Body of pancreas (tissue), 4 donors: ENCODE measurements at regions not wholly inside any gene's neighbourhood (a gene's known extent, or its start where the extent isn't known, plus 50 kb on each side); places are given as distances from the start of the nearest gene placed in this dataset.

Experiments used
- ATAC-seq: fragments of 150-250 bp; one replicate; pipeline ENCODE4 v1.9.1; 2016
- DNase-seq, 4 donors: peaks; one replicate each; pipeline ENCODE4 v3.0.0-alpha.2; 2019
- H3K27ac ChIP-seq, 4 donors: fragments of 200-600 bp; sonication (generic); 1 replicate in 3 of 4; 2 replicates in 1 of 4; pipeline versions ENCODE4 v1.5.1 to v1.6.1; 2016 to 2019; ENCODE audit warnings: mild to moderate bottlenecking in 1 of 4, mixed read lengths in 1 of 4, moderate library complexity in 1 of 4
- H3K27me3 ChIP-seq, 2 donors: fragments of 200-600 bp; sonication (generic); one replicate each; pipeline ENCODE4 v1.6.0; 2016; ENCODE audit warnings: mild to moderate bottlenecking in 1 of 2
- H3K36me3 ChIP-seq, 2 donors: fragments of 200-600 bp; sonication (generic); replicated peaks in 1 of 2; 2 replicates each; pipeline ENCODE4 v1.5.1; 2016; ENCODE audit warnings: low read depth in 2 of 2; ENCODE audit not compliant: insufficient read depth in 1 of 2
- H3K4me1 ChIP-seq: fragments of 200-600 bp; sonication (generic); one replicate; pipeline ENCODE4 v1.6.0; 2016
- H3K4me3 ChIP-seq, 2 donors: fragments of 200-600 bp; sonication (generic); 1 replicate in 1 of 2; 2 replicates in 1 of 2; pipeline ENCODE4 v1.5.1; 2016 to 2019
- H3K9me3 ChIP-seq, 3 donors: fragments of 200-600 bp; sonication (generic); 1 replicate in 2 of 3; 2 replicates in 1 of 3; pipeline ENCODE4 v1.5.1; 2016
- CTCF ChIP-seq, 7 experiments: fragments of 450-650 bp in 4 of 7; fragments of 200-600 bp in 3 of 7; sonication (generic) in 3 of 7; IDR thresholded peaks; one replicate each; pipeline ENCODE4 v1.5.1; 2016 to 2019; ENCODE audit warnings: antibody characterized with exemption in 7 of 7
- POLR2A ChIP-seq, 3 donors: fragments of 450-650 bp; IDR thresholded peaks; one replicate each; pipeline ENCODE4 v1.6.1; 2016; ENCODE audit warnings: antibody characterized with exemption in 3 of 3, mild to moderate bottlenecking in 2 of 3
- WGBS, 2 donors: methylation state at CpG; one replicate each; pipeline ENCODE4 v1.1.5; 2017; 5-methylcytosine and 5-hydroxymethylcytosine counted together
- intact Hi-C: fragments of 100-400 bp; cut with DNase I; formaldehyde crosslinking; loops from one replicate; pipeline ENCODE4 v1.15.1; 2023

DNA sequence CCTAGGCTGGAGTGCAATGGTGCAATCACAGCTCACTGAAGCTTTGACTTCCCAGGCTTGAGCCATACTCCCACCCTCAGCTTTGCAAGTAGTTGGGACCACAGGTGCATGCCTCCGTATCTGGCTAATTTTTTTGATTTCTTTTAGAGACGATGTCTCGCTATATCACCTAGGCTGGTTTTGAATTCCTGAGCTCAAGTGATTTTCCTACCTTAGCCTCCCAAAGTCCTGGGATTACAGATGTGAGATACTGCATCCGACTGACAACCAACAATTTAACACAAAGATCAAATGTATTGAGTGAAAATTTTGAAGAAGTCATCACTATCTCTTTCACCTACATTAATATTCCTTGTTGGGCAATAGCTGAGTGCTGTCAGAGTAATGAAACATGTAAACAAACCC, 181.6 kb downstream of the MYCN start:
- intact Hi-C loops = no loop called here
- TF ChIP-seq POLR2A (IDR thresholded peaks at IDR 0.05) (no peak), CTCF (IDR thresholded peaks at IDR 0.05) (no peak)
- DNase-seq (no peak), ATAC-seq (no peak)
- Histone ChIP-seq H3K27ac (no peak overlapping the region), H3K36me3 (no peaks in the 10 kb centered on the region), H3K4me1 (no peaks in the 10 kb centered on the region), H3K9me3 (no peaks in the 10 kb centered on the region), H3K4me3 (no peak overlapping the region), H3K27me3 (no peaks in the 10 kb centered on the region)
- 86 to 91% methylated on average over 4 of the region's 4 CpGs for WGBS, 2 donors

- intact Hi-C loops = no loop called here
- no peak overlapping the region for H3K27ac ChIP-seq
- no peaks in the 10 kb centered on the region for H3K9me3 ChIP-seq
- no peak overlapping the region for H3K4me3 ChIP-seq
- DNase-seq (no peak), ATAC-seq (no peak)
- H3K4me1 ChIP-seq = no peaks in the 10 kb centered on the region
- H3K27me3 ChIP-seq = no peaks in the 10 kb centered on the region
- WGBS, 2 donors = 83 to 90% methylated on average over 7 of the region's 7 CpGs
- H3K36me3 ChIP-seq = no peaks in the 10 kb centered on the region
- TF ChIP-seq POLR2A (IDR thresholded peaks at IDR 0.05) = no peak
- TF ChIP-seq CTCF (IDR thresholded peaks at IDR 0.05) = no peak
Measured at GRCh38 chr2:16121231-16121985, 181.1 kb downstream of the MYCN start.

- intact Hi-C loops = no loop called here
- DNase-seq = no peak
- no peak for ATAC-seq
- Histone ChIP-seq H3K4me3 (no peak overlapping the region), H3K4me1 (no peaks in the 10 kb centered on the region), H3K9me3 (no peaks in the 10 kb centered on the region), H3K27ac (no peak overlapping the region), H3K36me3 (no peaks in the 10 kb centered on the region), H3K27me3 (no peaks in the 10 kb centered on the region)
- TF ChIP-seq POLR2A (IDR thresholded peaks at IDR 0.05) (no peak), CTCF (IDR thresholded peaks at IDR 0.05) (no peak)
Measured at GRCh38 chr2:16120591-16121180, 180.3 kb downstream of the MYCN start.

- WGBS, 2 donors = 93 to 94% methylated on average over 3 of the region's 3 CpGs
- Histone ChIP-seq H3K4me3 (no peak overlapping the region), H3K4me1 (no peaks in the 10 kb centered on the region), H3K9me3 (no peaks in the 10 kb centered on the region), H3K36me3 (no peaks in the 10 kb centered on the region), H3K27ac (no peak overlapping the region), H3K27me3 (no peaks in the 10 kb centered on the region)
- DNase-seq (no peak), ATAC-seq (no peak)
- no peak for TF ChIP-seq CTCF (IDR thresholded peaks at IDR 0.05)
- TF ChIP-seq POLR2A (IDR thresholded peaks at IDR 0.05) = no peak
- intact Hi-C loops = no loop called here
Measured at GRCh38 chr2:16119741-16120140, 179.4 kb downstream of the MYCN start.
